ENCODE measurements at regions not wholly inside any gene's neighbourhood (a gene's known extent, or its start where the extent isn't known, plus 50 kb on each side); places are given as distances from the start of the nearest gene placed in this dataset.

DNA sequence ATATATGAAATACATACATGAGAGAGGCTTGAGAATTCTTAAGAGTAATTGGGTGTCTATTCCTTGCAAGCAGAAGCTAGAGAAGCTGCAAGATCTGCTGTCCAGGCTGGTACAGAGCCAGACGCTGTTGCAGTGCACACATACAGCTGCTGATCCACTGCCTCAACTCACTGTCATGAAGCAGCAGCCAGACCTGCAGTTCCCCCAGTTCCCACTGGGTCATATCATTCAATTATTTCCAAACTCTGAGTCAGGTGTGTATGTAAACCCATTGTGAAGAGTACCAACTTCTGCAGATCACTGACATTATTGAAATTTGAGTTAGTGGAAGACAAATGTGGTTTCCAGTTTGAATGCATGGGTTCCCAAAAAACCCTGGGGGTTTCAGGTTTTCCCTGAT, 1212.8 kb upstream of the ADGRL3 start:
- TF ChIP-seq, protein P1, sequence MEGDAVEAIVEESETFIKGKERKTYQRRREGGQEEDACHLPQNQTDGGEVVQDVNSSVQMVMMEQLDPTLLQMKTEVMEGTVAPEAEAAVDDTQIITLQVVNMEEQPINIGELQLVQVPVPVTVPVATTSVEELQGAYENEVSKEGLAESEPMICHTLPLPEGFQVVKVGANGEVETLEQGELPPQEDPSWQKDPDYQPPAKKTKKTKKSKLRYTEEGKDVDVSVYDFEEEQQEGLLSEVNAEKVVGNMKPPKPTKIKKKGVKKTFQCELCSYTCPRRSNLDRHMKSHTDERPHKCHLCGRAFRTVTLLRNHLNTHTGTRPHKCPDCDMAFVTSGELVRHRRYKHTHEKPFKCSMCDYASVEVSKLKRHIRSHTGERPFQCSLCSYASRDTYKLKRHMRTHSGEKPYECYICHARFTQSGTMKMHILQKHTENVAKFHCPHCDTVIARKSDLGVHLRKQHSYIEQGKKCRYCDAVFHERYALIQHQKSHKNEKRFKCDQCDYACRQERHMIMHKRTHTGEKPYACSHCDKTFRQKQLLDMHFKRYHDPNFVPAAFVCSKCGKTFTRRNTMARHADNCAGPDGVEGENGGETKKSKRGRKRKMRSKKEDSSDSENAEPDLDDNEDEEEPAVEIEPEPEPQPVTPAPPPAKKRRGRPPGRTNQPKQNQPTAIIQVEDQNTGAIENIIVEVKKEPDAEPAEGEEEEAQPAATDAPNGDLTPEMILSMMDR (IDR thresholded peaks at IDR 0.05): no peak
- no peak for TF ChIP-seq POLR2A (IDR thresholded peaks at IDR 0.05)
